Left colon (tissue), 2 donors: ENCODE measurements at regions not wholly inside any gene's neighbourhood (a gene's known extent, or its start where the extent isn't known, plus 50 kb on each side); places are given as distances from the start of the nearest gene placed in this dataset.
"Not testable (repeated sequence)": the region's sequence is repeated elsewhere in the genome, so short reads cannot be mapped to it uniquely, and the experiment has no call there.

Source experiments
- ATAC-seq: fragments of 200-7000 bp; cut with Tn5 transposase; one replicate; pipeline ENCODE4 v1.9.1; 2020; ENCODE audit warnings: mild to moderate bottlenecking, moderate library complexity
- DNase-seq, 2 donors: peaks; one replicate each; pipeline ENCODE4 v3.0.0-alpha.2; 2020
- intact Hi-C, 2 donors: fragments of 100-400 bp; cut with DNase I in 1 of 2; cut with micrococcal nuclease in 1 of 2; formaldehyde crosslinking; loops; one replicate each; pipeline versions ENCODE4 v1.11.2 to v1.14.0; 2022; cut with DNase I, micrococcal nuclease
- donor health status: DM: no; HTN: no; CAD: no.
- donor health status: DM: yes; HTN: yes; CAD: no.

GRCh38 chr9:30996761-30997160 is 1387.7 kb upstream of the ACO1 start:
- intact Hi-C loops: no loop called here
- DNase-seq: no peak
- ATAC-seq: no peak

GRCh38 chr9:30997291-30997690 is 1387.2 kb upstream of the ACO1 start:
- DNase-seq: no peak
- intact Hi-C loops: no loop called here
- no peak for ATAC-seq

- ATAC-seq: no peak
- no peak for DNase-seq
- intact Hi-C loops: no loop called here
These were observed 1379.3 kb upstream of the ACO1 start for GRCh38 chr9:31005086-31005665.

- ATAC-seq: no peak
- intact Hi-C loops: no loop called here
These were observed 1371.1 kb upstream of the ACO1 start for GRCh38 chr9:31013371-31013770.

GRCh38 chr9:31023847-31024246 is 1360.6 kb upstream of the ACO1 start:
- no peak for ATAC-seq
- intact Hi-C loops: no loop called here
- DNase-seq: no peak

More at GRCh38 chr9:31013371-31013770, 1371.1 kb upstream of the ACO1 start:
- no peak for DNase-seq

GRCh38 chr9:31027678-31028077 is 1356.8 kb upstream of the ACO1 start:
- ATAC-seq (no peak), DNase-seq (no peak)
- intact Hi-C loops: no loop called here

- ATAC-seq (no peak), DNase-seq (no peak)
- intact Hi-C loops: no loop called here
These were observed 1356.3 kb upstream of the ACO1 start for GRCh38 chr9:31028137-31028536.

GRCh38 chr9:31030741-31031202 is 1353.7 kb upstream of the ACO1 start:
- DNase-seq (no peak), ATAC-seq (no peak)
- intact Hi-C loops: no loop called here

GRCh38 chr9:31032206-31032605 is 1352.2 kb upstream of the ACO1 start:
- intact Hi-C loops: no loop called here
- ATAC-seq (no peak), DNase-seq (no peak)

GRCh38 chr9:31034311-31034710 is 1350.1 kb upstream of the ACO1 start:
- no peak for ATAC-seq
- no peak for DNase-seq
- intact Hi-C loops: no loop called here

- intact Hi-C loops: no loop called here
- ATAC-seq (no peak), DNase-seq (no peak)
These were observed 1343.9 kb upstream of the ACO1 start for GRCh38 chr9:31040564-31040963.

- intact Hi-C loops: no loop called here
- no peak for DNase-seq
- ATAC-seq: no peak
These were observed 1338.6 kb upstream of the ACO1 start for GRCh38 chr9:31045810-31046209.

- ATAC-seq, DNase-seq, intact Hi-C loops: not testable (repeated sequence)
These were observed 1322.9 kb upstream of the ACO1 start for GRCh38 chr9:31061592-31061991.

GRCh38 chr9:31065691-31066090 is 1318.8 kb upstream of the ACO1 start:
- ATAC-seq: no peak
- DNase-seq: no peak
- intact Hi-C loops: no loop called here

- intact Hi-C loops: no loop called here
- ATAC-seq (peak; percentile 65), DNase-seq (no peak)
These were observed 1317.0 kb upstream of the ACO1 start for GRCh38 chr9:31067418-31067817.

GRCh38 chr9:31071606-31072286 is 1312.7 kb upstream of the ACO1 start:
- DNase-seq (no peak), ATAC-seq (no peak)
- intact Hi-C loops: no loop called here

GRCh38 chr9:31078175-31078574 is 1306.3 kb upstream of the ACO1 start:
- no peak for ATAC-seq
- intact Hi-C loops: no loop called here

GRCh38 chr9:31084350-31084749 is 1300.1 kb upstream of the ACO1 start:
- DNase-seq: no peak
- ATAC-seq: no peak
- intact Hi-C loops: no loop called here

More at GRCh38 chr9:31078175-31078574, 1306.3 kb upstream of the ACO1 start:
- DNase-seq: no peak

- intact Hi-C loops: no loop called here
- no peak for ATAC-seq
- no peak for DNase-seq
These were observed 1294.8 kb upstream of the ACO1 start for GRCh38 chr9:31089549-31090221.

- intact Hi-C loops: no loop called here
- DNase-seq: no peak
- ATAC-seq: no peak
These were observed 1284.1 kb upstream of the ACO1 start for GRCh38 chr9:31100311-31100710.
